ENCODE measurements at regions not wholly inside any gene's neighbourhood (a gene's known extent, or its start where the extent isn't known, plus 50 kb on each side); places are given as distances from the start of the nearest gene placed in this dataset.

DNA sequence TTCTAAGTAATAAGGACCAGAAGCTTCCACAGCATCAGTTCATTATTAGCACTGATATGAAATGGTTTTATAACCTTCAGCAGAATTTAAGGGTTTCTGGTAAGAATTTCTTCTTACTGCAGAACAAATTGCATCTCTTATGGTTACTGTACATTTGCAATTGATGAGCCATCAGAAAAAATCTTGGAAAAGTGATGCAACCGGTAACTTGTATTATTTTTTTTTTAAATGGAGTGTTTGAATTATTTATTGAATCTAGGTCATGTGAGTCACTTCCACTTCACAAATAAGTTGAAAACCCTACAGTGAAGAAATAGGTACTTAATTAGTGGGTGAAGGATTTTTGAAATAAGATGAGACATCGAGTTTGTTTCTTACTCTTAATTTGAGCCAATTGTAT is 786.0 kb downstream of the TUSC7 start:
- Histone ChIP-seq H3K4me1 (no peaks in the 10 kb centered on the region), H3K9me3 (no peaks in the 10 kb centered on the region), H3K27ac (no peak overlapping the region), H3K4me3 (no peak overlapping the region), H3K36me3 (no peaks in the 10 kb centered on the region), H3K27me3 (no peaks in the 10 kb centered on the region)
- TF ChIP-seq, protein P1, sequence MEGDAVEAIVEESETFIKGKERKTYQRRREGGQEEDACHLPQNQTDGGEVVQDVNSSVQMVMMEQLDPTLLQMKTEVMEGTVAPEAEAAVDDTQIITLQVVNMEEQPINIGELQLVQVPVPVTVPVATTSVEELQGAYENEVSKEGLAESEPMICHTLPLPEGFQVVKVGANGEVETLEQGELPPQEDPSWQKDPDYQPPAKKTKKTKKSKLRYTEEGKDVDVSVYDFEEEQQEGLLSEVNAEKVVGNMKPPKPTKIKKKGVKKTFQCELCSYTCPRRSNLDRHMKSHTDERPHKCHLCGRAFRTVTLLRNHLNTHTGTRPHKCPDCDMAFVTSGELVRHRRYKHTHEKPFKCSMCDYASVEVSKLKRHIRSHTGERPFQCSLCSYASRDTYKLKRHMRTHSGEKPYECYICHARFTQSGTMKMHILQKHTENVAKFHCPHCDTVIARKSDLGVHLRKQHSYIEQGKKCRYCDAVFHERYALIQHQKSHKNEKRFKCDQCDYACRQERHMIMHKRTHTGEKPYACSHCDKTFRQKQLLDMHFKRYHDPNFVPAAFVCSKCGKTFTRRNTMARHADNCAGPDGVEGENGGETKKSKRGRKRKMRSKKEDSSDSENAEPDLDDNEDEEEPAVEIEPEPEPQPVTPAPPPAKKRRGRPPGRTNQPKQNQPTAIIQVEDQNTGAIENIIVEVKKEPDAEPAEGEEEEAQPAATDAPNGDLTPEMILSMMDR (IDR thresholded peaks at IDR 0.05), result no peak
- no peak for DNase-seq
- intact Hi-C loops (cut with DNase I; ENCODE audit: low total_unique reads), result no loop called here

- Histone ChIP-seq H3K36me3 (no peaks in the 10 kb centered on the region), H3K4me1 (no peaks in the 10 kb centered on the region), H3K9me3 (no peaks in the 10 kb centered on the region), H3K27ac (no peak overlapping the region), H3K4me3 (no peak overlapping the region), H3K27me3 (no peaks in the 10 kb centered on the region)
- TF ChIP-seq, protein P1 (IDR thresholded peaks at IDR 0.05), result no peak
- intact Hi-C loops (cut with DNase I; ENCODE audit: low total_unique reads), result no loop called here
- no peak for DNase-seq
Measured at GRCh38 chr3:117499189-117499870, 789.8 kb downstream of the TUSC7 start.

GRCh38 chr3:117507958-117508357 is 798.4 kb downstream of the TUSC7 start:
- intact Hi-C loops (cut with DNase I; ENCODE audit: low total_unique reads), result no loop called here
- Histone ChIP-seq H3K4me3 (no peak overlapping the region), H3K27me3 (no peaks in the 10 kb centered on the region), H3K27ac (no peak overlapping the region), H3K4me1 (no peaks in the 10 kb centered on the region), H3K9me3 (no peaks in the 10 kb centered on the region), H3K36me3 (no peaks in the 10 kb centered on the region)
- TF ChIP-seq, protein P1 (IDR thresholded peaks at IDR 0.05), result no peak
- no peak for DNase-seq

- intact Hi-C loops (cut with DNase I; ENCODE audit: low total_unique reads), result no loop called here
- no peak overlapping the region for H3K4me3 ChIP-seq
- H3K9me3 ChIP-seq, result no peaks in the 10 kb centered on the region
- no peak for DNase-seq
- no peaks in the 10 kb centered on the region for H3K4me1 ChIP-seq
- no peaks in the 10 kb centered on the region for H3K36me3 ChIP-seq
- H3K27me3 ChIP-seq, result no peaks in the 10 kb centered on the region
- TF ChIP-seq, protein P1 (IDR thresholded peaks at IDR 0.05), result no peak
- no peak overlapping the region for H3K27ac ChIP-seq
Measured at GRCh38 chr3:117509858-117510257, 800.3 kb downstream of the TUSC7 start.

- TF ChIP-seq, protein P1 (IDR thresholded peaks at IDR 0.05), result no peak
- Histone ChIP-seq H3K4me1 (no peaks in the 10 kb centered on the region), H3K4me3 (no peak overlapping the region), H3K27me3 (no peaks in the 10 kb centered on the region), H3K27ac (no peak overlapping the region), H3K36me3 (no peaks in the 10 kb centered on the region), H3K9me3 (no peaks in the 10 kb centered on the region)
- no peak for DNase-seq
- intact Hi-C loops (cut with DNase I; ENCODE audit: low total_unique reads), result no loop called here
Measured at GRCh38 chr3:117510396-117510795, 800.8 kb downstream of the TUSC7 start.

- TF ChIP-seq, protein P1 (IDR thresholded peaks at IDR 0.05), result no peak
- Histone ChIP-seq H3K9me3 (no peaks in the 10 kb centered on the region), H3K4me1 (no peaks in the 10 kb centered on the region), H3K27ac (no peak overlapping the region), H3K4me3 (no peak overlapping the region), H3K36me3 (no peaks in the 10 kb centered on the region), H3K27me3 (no peaks in the 10 kb centered on the region)
- intact Hi-C loops (cut with DNase I; ENCODE audit: low total_unique reads), result no loop called here
- no peak for DNase-seq
Measured at GRCh38 chr3:117512975-117513374, 803.4 kb downstream of the TUSC7 start.
